Cardiac muscle cell (in vitro differentiated cells and primary cell): ENCODE measurements at regions not wholly inside any gene's neighbourhood (a gene's known extent, or its start where the extent isn't known, plus 50 kb on each side); places are given as distances from the start of the nearest gene placed in this dataset.

Source experiments
- DNase-seq, 2 donors: peaks; one replicate each; pipeline versions ENCODE4 v3.0.0 to v3.0.0-alpha.2; 2010 to 2017; ENCODE audit warnings: low read depth in 1 of 2, low spot score in 1 of 2
- H3K27ac ChIP-seq: fragments of 200-600 bp; sonication (generic); 2 replicates; pipeline ENCODE4 v1.5.1; 2016
- H3K27me3 ChIP-seq: fragments of 200-600 bp; sonication (generic); 2 replicates; pipeline ENCODE4 v1.6.0; 2016; ENCODE audit warnings: control low read depth
- H3K36me3 ChIP-seq: fragments of 200-600 bp; sonication (generic); 2 replicates; pipeline ENCODE4 v1.5.1; 2016; ENCODE audit warnings: control low read depth
- H3K4me1 ChIP-seq: fragments of 200-600 bp; sonication (generic); 2 replicates; pipeline ENCODE4 v1.8.1; 2017; ENCODE audit warnings: low read depth, mild to moderate bottlenecking, mixed run types
- H3K4me3 ChIP-seq: fragments of 200-600 bp; sonication (generic); 2 replicates; pipeline ENCODE4 v1.5.1; 2016; ENCODE audit warnings: mild to moderate bottlenecking
- H3K9me3 ChIP-seq: fragments of 200-600 bp; sonication (generic); 2 replicates; pipeline ENCODE4 v1.5.1; 2017; ENCODE audit warnings: low read depth, mild to moderate bottlenecking, control low read depth
- TF ChIP-seq, protein P1 (sequence below): IDR thresholded peaks from 2 replicates; pipeline ENCODE4 v1.5.1; 2012; ENCODE audit warnings: low read depth, mild to moderate bottlenecking, low read length

DNA sequence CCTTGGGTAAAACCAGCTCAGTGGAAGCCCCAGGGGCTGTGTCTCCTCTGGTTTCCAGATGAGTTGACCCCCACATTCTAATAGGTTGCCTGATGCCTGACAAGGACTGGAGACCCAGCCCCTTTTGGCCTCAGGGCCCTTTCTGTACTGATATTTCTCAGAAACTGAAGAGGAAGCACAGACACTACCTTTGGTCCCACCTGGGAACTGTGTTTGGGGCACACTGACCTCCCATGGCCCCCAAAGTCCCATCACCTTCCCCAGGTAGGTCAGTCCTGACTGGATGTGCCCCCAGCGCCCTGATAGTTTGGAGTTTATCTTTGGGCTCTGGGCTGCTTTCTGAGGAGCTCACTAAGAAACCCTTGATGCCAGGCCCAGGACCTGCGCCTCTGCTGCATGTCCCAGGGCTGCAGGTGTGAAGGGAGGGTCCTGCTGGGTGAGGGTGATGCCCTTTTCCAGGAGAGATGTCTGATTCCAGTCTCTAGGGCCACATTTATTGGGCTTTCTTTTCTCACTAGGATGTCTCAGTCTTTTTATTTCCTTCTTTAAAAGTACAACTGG, 106.7 kb downstream of the GGTLC2 start:
- H3K4me1 ChIP-seq = no peaks in the 10 kb centered on the region
- H3K36me3 ChIP-seq = no peaks in the 10 kb centered on the region
- no peak for DNase-seq
- H3K9me3 ChIP-seq = no peaks in the 10 kb centered on the region
- H3K27ac ChIP-seq = no peak overlapping the region
- TF ChIP-seq, protein P1, sequence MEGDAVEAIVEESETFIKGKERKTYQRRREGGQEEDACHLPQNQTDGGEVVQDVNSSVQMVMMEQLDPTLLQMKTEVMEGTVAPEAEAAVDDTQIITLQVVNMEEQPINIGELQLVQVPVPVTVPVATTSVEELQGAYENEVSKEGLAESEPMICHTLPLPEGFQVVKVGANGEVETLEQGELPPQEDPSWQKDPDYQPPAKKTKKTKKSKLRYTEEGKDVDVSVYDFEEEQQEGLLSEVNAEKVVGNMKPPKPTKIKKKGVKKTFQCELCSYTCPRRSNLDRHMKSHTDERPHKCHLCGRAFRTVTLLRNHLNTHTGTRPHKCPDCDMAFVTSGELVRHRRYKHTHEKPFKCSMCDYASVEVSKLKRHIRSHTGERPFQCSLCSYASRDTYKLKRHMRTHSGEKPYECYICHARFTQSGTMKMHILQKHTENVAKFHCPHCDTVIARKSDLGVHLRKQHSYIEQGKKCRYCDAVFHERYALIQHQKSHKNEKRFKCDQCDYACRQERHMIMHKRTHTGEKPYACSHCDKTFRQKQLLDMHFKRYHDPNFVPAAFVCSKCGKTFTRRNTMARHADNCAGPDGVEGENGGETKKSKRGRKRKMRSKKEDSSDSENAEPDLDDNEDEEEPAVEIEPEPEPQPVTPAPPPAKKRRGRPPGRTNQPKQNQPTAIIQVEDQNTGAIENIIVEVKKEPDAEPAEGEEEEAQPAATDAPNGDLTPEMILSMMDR = no peak
- no peaks in the 10 kb centered on the region for H3K27me3 ChIP-seq
- no peak overlapping the region for H3K4me3 ChIP-seq

DNA sequence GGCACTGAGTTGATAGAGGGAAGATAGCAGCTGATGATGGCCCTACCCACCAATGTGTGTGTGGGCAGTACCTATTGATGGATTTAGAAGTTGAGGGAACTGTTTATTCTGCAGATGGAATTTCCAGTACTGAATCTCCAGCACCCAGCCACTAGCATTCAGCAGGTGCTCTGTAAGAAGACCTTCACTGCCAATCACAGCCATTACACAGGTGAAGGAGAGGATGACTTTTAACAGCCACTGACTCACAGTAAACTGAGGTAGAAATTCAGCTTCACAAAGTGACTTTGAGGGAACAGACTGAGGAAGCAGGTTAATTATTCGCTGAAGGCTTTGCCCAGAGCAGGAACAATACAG, 107.8 kb downstream of the GGTLC2 start:
- DNase-seq = no peak
- Histone ChIP-seq H3K27me3 (no peaks in the 10 kb centered on the region), H3K4me1 (no peaks in the 10 kb centered on the region), H3K36me3 (no peaks in the 10 kb centered on the region), H3K9me3 (no peaks in the 10 kb centered on the region), H3K27ac (no peak overlapping the region), H3K4me3 (no peak overlapping the region)
- TF ChIP-seq, protein P1 = no peak

DNA sequence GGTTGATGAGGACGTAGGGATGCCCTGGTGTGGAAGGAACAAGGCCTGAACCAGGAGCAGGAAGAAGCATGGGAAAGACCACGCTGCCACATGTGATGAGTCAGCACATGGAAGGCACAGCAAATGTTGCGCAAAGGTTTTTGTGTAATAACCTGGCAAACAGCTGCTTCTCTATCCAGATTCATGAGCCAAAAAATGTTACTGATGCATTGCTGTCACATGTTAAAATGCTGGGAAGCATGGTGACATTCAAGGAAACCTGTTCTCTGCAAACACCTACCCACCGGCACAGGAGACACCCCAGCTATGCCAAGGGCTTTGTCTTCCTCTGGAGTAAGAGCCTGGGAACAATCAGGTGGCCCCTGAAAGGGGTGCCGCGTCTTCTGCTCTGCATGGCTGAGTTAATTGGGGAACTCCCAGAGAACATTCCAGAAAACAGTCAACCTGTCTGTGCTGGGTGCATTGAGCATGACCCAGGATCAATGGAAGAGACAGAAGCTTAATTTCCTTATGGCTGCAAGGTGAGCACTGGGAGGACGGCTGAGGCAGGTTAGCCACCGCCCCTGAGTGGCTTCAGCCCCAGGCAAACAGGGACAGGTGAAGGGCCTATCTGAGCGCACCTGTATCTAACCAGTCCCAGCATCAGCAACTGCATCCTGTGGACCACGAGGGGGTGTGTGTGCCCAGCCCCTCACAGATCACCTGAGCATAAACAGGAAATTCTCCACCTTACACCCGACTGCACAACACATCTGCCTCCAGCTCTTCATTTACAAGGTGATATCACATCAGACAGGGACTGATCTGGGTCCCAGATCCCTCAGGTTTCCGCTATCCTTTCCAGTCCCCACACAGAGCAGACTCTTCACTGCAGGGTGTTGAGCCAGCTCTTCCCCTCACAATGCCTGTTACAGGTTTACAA, 108.4 kb downstream of the GGTLC2 start:
- Histone ChIP-seq H3K4me3 (no peak overlapping the region), H3K27ac (no peak overlapping the region), H3K36me3 (no peaks in the 10 kb centered on the region), H3K9me3 (no peaks in the 10 kb centered on the region), H3K4me1 (no peaks in the 10 kb centered on the region), H3K27me3 (no peaks in the 10 kb centered on the region)
- DNase-seq = peak in 1 of 2 donors; percentile 88
- TF ChIP-seq, protein P1 = no peak

DNA sequence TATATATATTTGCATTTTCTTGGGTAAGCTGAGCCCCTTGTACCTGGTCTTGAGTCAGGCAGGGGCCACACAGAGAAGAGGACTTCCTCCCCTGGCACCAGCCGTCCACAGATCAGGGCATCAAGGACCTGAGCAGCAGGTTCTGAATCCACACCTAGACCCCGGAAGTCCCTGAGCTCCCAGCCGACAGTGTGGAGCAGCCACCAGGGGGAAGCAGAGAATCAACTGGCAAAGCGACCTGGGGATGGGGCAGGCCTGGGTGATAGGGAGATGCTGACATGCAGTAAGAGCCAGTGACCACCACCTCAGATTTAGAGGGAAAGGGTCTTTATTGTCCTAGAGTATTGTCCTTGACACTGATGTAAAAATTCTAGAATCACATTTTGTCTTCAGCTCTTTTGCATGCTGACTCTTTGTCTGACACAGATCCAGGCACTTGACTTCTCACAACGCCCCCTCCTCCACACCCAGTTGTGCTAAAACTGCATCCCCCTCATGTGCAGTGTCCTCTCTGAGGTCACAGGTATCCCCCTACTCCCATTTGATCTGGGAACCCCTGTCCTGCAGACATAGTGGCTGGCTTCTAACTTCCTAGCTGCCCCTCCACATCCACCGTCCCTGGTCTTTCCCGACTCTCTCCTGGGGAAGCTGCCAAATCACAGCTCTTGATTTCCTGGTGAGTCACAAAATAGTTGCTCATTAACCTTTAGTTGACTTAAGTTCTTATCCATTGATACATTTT, 109.3 kb downstream of the GGTLC2 start:
- no peak overlapping the region for H3K4me3 ChIP-seq
- H3K27ac ChIP-seq = no peak overlapping the region
- TF ChIP-seq, protein P1 = peak; percentile 77
- H3K36me3 ChIP-seq = no peaks in the 10 kb centered on the region
- DNase-seq = peak in 1 of 2 donors; percentile 59
- no peaks in the 10 kb centered on the region for H3K4me1 ChIP-seq
- H3K9me3 ChIP-seq = no peaks in the 10 kb centered on the region
- no peaks in the 10 kb centered on the region for H3K27me3 ChIP-seq

DNA sequence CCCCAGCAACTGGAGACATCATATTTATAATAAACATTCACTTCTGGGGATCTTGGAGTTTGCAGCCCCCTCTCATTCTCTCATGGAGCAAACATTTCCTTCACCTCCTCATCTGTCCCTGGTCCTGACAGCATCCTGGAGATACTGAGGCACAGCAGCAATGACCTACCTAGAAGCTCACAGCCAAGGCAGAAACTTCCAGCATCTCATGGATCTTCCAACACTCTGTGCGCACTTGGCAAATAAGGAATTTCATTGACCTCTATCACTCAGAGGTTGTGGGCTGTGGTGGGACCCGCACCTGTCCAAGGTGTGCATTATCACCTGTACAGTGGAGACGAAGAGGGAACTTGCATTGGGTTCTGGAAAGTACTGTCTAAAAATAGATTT, 109.8 kb downstream of the GGTLC2 start:
- H3K9me3 ChIP-seq = no peaks in the 10 kb centered on the region
- H3K27me3 ChIP-seq = no peaks in the 10 kb centered on the region
- H3K27ac ChIP-seq = no peak overlapping the region
- no peak overlapping the region for H3K4me3 ChIP-seq
- no peak for DNase-seq
- TF ChIP-seq, protein P1 = no peak
- no peaks in the 10 kb centered on the region for H3K4me1 ChIP-seq
- no peaks in the 10 kb centered on the region for H3K36me3 ChIP-seq
